Adrenal gland (tissue), 9 donors: ENCODE measurements at regions not wholly inside any gene's neighbourhood (a gene's known extent, or its start where the extent isn't known, plus 50 kb on each side); places are given as distances from the start of the nearest gene placed in this dataset.

Experiments used
- DNase-seq, 7 donors: peaks; one replicate each; pipeline ENCODE4 v3.0.0-alpha.2; 2019 to 2020
- H3K27ac ChIP-seq, 5 donors: fragments of 200-600 bp; sonication (generic) in 4 of 5; 1 replicate in 3 of 5; 2 replicates in 2 of 5; pipeline versions ENCODE4 v1.5.1 to v1.8.0; 2016 to 2020; ENCODE audit warnings: mild to moderate bottlenecking in 1 of 5
- H3K27me3 ChIP-seq: fragments of 200-600 bp; 2 replicates; pipeline ENCODE4 v1.8.0; 2021
- H3K36me3 ChIP-seq, 2 donors: fragments of 200-600 bp; replicated peaks in 1 of 2; 1 replicate in 1 of 2; 2 replicates in 1 of 2; pipeline versions ENCODE4 v1.5.1 to v1.8.0; 2018 to 2022
- H3K4me1 ChIP-seq, 2 donors: fragments of 200-600 bp; replicated peaks in 1 of 2; 1 replicate in 1 of 2; 2 replicates in 1 of 2; pipeline versions ENCODE4 v1.5.1 to v1.8.0; 2018 to 2021
- H3K4me3 ChIP-seq, 4 donors: fragments of 200-600 bp; sonication (generic) in 3 of 4; one replicate each; pipeline ENCODE4 v1.5.1; 2016 to 2018
- H3K9me3 ChIP-seq, 3 donors: fragments of 200-600 bp; sonication (generic) in 1 of 3; replicated peaks in 1 of 3; 1 replicate in 2 of 3; 2 replicates in 1 of 3; pipeline versions ENCODE4 v1.5.1 to v1.8.0; 2016 to 2021
- POLR2A ChIP-seq, 2 donors: fragments of 450-650 bp; IDR thresholded peaks; one replicate each; pipeline ENCODE4 v1.6.1; 2017; ENCODE audit warnings: antibody characterized with exemption in 2 of 2, mild to moderate bottlenecking in 2 of 2, moderate library complexity in 1 of 2
- WGBS, 4 donors: extraction: QIAGEN DNeasy Blood & Tissue Kit in 2 of 4; methylation state at CpG; one replicate each; pipeline versions ENCODE4 v1.1.5 to v1.1.7; 2013 to 2017; 5-methylcytosine and 5-hydroxymethylcytosine counted together
- intact Hi-C, 2 donors: fragments of 100-400 bp; cut with DNase I; formaldehyde crosslinking; loops; one replicate each; pipeline versions ENCODE4 v1.14.1 to v1.15.0; 2022 to 2023
- TF ChIP-seq, protein P1 (sequence below), 6 experiments: fragments of 450-650 bp in 4 of 6; fragments of 200-600 bp in 2 of 6; sonication (generic) in 1 of 6; IDR thresholded peaks; 1 replicate in 5 of 6; 2 replicates in 1 of 6; pipeline versions ENCODE4 v1.5.1 to v1.8.0; 2016 to 2021; ENCODE audit warnings: antibody characterized with exemption in 6 of 6, mild to moderate bottlenecking in 2 of 6, moderate library complexity in 1 of 6
- donor health status: healthy with polysubstance abuse.
- donor health status: Bipolar disorder and iron deficiency.
- donor health status: DM: yes; HTN: yes; CAD: no.
- donor health status: DM: no; HTN: no; CAD: no.
- donor health status: DM: no; HTN: no; CAD: no.

DNA sequence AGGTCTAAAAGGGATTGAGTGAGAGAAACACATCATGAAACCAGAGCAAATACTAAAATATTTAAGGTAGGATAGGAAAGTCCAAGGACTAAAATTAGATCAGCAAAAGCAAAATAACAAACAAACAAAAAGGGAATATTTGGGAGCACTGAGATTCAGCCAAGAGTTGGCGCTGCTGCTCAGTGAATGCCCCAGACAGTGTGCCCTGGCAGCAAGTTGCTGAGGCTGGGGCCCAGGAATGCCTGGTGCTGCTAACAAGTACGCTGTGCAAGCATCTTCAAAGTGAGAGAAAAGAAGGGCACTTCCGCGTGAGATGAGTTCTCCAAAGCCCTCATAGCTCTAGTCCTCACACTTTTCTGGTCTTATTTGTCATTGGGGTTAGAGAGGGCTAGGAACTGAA is 603.3 kb downstream of the EFNA5 start:
- intact Hi-C loops, result no loop called here
- H3K4me1 ChIP-seq, result no peaks in the 10 kb centered on the region
- WGBS, 4 donors, result 67 to 76% (median 71%) methylated on average over 4 of the region's 4 CpGs
- H3K9me3 ChIP-seq, result no peaks in the 10 kb centered on the region
- no peak overlapping the region for H3K4me3 ChIP-seq
- H3K27me3 ChIP-seq, result no peaks in the 10 kb centered on the region
- no peaks in the 10 kb centered on the region for H3K36me3 ChIP-seq
- H3K27ac ChIP-seq, result no peak overlapping the region
- no peak for DNase-seq
- TF ChIP-seq POLR2A (IDR thresholded peaks at IDR 0.05), result no peak
- TF ChIP-seq, protein P1, sequence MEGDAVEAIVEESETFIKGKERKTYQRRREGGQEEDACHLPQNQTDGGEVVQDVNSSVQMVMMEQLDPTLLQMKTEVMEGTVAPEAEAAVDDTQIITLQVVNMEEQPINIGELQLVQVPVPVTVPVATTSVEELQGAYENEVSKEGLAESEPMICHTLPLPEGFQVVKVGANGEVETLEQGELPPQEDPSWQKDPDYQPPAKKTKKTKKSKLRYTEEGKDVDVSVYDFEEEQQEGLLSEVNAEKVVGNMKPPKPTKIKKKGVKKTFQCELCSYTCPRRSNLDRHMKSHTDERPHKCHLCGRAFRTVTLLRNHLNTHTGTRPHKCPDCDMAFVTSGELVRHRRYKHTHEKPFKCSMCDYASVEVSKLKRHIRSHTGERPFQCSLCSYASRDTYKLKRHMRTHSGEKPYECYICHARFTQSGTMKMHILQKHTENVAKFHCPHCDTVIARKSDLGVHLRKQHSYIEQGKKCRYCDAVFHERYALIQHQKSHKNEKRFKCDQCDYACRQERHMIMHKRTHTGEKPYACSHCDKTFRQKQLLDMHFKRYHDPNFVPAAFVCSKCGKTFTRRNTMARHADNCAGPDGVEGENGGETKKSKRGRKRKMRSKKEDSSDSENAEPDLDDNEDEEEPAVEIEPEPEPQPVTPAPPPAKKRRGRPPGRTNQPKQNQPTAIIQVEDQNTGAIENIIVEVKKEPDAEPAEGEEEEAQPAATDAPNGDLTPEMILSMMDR (IDR thresholded peaks at IDR 0.05), result no peak

- DNase-seq, result no peak
- intact Hi-C loops, result no loop called here
- no peaks in the 10 kb centered on the region for H3K36me3 ChIP-seq
Measured at GRCh38 chr5:107063511-107063910, 607.2 kb downstream of the EFNA5 start.

DNA sequence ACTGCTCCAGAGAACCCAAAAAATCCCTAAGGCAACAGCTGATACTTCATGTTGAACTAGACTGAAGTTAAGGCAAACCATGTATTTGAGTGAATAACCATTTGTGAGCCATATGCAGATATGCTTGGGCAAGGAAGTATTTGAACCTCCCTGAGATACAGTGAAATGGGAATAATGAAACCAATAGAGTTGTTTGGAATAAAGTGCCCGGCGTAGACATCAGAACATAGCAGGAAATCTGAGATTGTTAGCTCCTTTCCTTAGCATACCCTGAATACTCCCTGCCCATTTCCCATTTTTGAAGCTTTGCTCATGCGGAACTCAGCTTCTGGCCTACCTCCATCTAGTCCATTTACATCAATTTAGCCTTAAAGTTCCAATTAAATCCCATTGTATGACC is 611.9 kb downstream of the EFNA5 start:
- no peak for TF ChIP-seq POLR2A (IDR thresholded peaks at IDR 0.05)
- TF ChIP-seq, protein P1 (IDR thresholded peaks at IDR 0.05), result no peak
- no peaks in the 10 kb centered on the region for H3K36me3 ChIP-seq
- 58 to 94% (median 81%) methylated on average over 3 of the region's 3 CpGs for WGBS, 4 donors
- H3K9me3 ChIP-seq, result no peaks in the 10 kb centered on the region
- no peak overlapping the region for H3K27ac ChIP-seq
- H3K4me3 ChIP-seq, result no peak overlapping the region
- no peaks in the 10 kb centered on the region for H3K27me3 ChIP-seq
- no peaks in the 10 kb centered on the region for H3K4me1 ChIP-seq
- intact Hi-C loops, result no loop called here
- no peak for DNase-seq

More at GRCh38 chr5:107063511-107063910, 607.2 kb downstream of the EFNA5 start:
- Histone ChIP-seq H3K9me3 (no peaks in the 10 kb centered on the region), H3K27ac (no peak overlapping the region), H3K4me1 (no peaks in the 10 kb centered on the region), H3K27me3 (no peaks in the 10 kb centered on the region), H3K4me3 (no peak overlapping the region)
- TF ChIP-seq, protein P1 (IDR thresholded peaks at IDR 0.05), result no peak
- no peak for TF ChIP-seq POLR2A (IDR thresholded peaks at IDR 0.05)

- intact Hi-C loops, result no loop called here
- Histone ChIP-seq H3K36me3 (no peaks in the 10 kb centered on the region), H3K27ac (no peak overlapping the region), H3K9me3 (no peaks in the 10 kb centered on the region), H3K27me3 (no peaks in the 10 kb centered on the region), H3K4me3 (no peak overlapping the region), H3K4me1 (no peaks in the 10 kb centered on the region)
- no peak for DNase-seq
- 89 to 95% (median 90%) methylated on average over 1 of the region's 1 CpG for WGBS, 4 donors
- TF ChIP-seq POLR2A (IDR thresholded peaks at IDR 0.05), result no peak
- TF ChIP-seq, protein P1 (IDR thresholded peaks at IDR 0.05), result no peak
Measured at GRCh38 chr5:107058235-107058634, 612.5 kb downstream of the EFNA5 start.
